ENCODE measurements at regions not wholly inside any gene's neighbourhood (a gene's known extent, or its start where the extent isn't known, plus 50 kb on each side); places are given as distances from the start of the nearest gene placed in this dataset.

DNA sequence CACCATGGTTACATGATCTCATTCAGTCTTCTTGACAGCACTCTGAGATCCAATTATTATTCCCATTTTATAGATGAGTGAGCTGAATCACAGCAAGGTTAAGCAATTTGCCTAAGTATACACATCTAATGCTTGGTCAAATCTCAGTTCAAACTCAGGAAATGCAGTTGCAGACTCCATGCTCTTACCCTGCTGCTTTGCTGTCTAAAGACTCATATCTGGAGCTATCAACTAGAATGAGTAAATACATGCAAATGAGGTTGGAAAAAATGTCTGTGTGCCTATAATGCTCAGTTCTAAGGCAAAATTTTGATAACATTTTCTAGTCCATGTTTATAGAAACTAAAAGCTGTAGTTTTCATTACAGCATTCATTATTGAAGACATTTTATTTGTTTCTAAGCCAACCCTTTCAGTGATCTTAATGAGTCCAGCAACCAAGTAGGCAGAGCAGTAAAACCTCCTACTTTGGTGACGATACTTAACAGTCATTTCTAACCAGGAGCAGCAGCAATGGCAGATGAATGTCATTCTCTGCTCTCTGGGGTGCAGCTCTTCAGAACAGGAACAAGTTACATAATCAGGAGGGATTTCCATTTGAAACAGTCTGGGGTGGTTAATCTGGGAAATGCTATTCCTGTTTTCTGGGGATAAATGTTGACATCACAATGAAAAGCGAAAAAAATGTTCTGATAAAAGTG, 396.8 kb upstream of the UBE2E3 start:
- no peak for TF ChIP-seq POLR2AphosphoS5 (IDR thresholded peaks at IDR 0.05)
- TF ChIP-seq, protein P1, sequence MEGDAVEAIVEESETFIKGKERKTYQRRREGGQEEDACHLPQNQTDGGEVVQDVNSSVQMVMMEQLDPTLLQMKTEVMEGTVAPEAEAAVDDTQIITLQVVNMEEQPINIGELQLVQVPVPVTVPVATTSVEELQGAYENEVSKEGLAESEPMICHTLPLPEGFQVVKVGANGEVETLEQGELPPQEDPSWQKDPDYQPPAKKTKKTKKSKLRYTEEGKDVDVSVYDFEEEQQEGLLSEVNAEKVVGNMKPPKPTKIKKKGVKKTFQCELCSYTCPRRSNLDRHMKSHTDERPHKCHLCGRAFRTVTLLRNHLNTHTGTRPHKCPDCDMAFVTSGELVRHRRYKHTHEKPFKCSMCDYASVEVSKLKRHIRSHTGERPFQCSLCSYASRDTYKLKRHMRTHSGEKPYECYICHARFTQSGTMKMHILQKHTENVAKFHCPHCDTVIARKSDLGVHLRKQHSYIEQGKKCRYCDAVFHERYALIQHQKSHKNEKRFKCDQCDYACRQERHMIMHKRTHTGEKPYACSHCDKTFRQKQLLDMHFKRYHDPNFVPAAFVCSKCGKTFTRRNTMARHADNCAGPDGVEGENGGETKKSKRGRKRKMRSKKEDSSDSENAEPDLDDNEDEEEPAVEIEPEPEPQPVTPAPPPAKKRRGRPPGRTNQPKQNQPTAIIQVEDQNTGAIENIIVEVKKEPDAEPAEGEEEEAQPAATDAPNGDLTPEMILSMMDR (IDR thresholded peaks at IDR 0.05): no peak
- TF ChIP-seq POLR2A (IDR thresholded peaks at IDR 0.05): no peak
- TF ChIP-seq EP300 (IDR thresholded peaks at IDR 0.05): no peak
- intact Hi-C loops (cut with DNase I; ENCODE audit: low total_unique reads): no loop called here

DNA sequence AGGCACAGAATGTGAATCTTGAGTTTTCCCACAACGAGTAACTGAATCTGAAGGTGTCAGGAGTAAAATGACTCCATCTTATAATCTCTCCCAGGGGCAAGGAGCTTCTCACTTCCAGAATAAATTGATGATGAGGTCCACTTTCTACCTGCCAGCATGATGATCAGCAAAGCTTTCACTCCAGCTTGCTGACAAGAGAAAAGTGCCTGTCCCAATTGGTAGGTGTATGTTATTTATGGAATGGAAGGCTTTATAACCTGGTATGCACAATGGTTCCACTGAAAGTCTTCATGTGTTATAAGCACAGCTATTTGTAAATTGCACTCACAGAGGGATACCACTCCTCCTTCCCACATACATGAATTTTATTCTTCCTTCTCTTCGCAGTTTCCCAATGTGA, 401.0 kb upstream of the UBE2E3 start:
- H3K4me3 ChIP-seq: no peak overlapping the region
- intact Hi-C loops (cut with DNase I; ENCODE audit: low total_unique reads): no loop called here
- 73 to 90% (median 80%) methylated on average over 2 of the region's 2 CpGs for WGBS, 5 donors
- no peaks in the 10 kb centered on the region for H3K4me1 ChIP-seq
- no peak for TF ChIP-seq EP300 (IDR thresholded peaks at IDR 0.05)
- TF ChIP-seq POLR2AphosphoS5 (IDR thresholded peaks at IDR 0.05): no peak
- TF ChIP-seq, protein P1 (IDR thresholded peaks at IDR 0.05): no peak
- no peak for TF ChIP-seq POLR2A (IDR thresholded peaks at IDR 0.05)
- H3K36me3 ChIP-seq: no peaks in the 10 kb centered on the region
- no peaks in the 10 kb centered on the region for H3K9me3 ChIP-seq
- no peaks in the 10 kb centered on the region for H3K27me3 ChIP-seq
- H3K27ac ChIP-seq: no peak overlapping the region
- DNase-seq: no peak

More for the DNA sequence above, 396.8 kb upstream of the UBE2E3 start:
- WGBS, 5 donors: 68 to 87% (median 85%) methylated on average over 2 of the region's 2 CpGs
- Histone ChIP-seq H3K27ac (no peak overlapping the region), H3K4me1 (no peaks in the 10 kb centered on the region), H3K36me3 (no peaks in the 10 kb centered on the region), H3K4me3 (no peak overlapping the region), H3K27me3 (no peaks in the 10 kb centered on the region), H3K9me3 (no peaks in the 10 kb centered on the region)
- DNase-seq: no peak

DNA sequence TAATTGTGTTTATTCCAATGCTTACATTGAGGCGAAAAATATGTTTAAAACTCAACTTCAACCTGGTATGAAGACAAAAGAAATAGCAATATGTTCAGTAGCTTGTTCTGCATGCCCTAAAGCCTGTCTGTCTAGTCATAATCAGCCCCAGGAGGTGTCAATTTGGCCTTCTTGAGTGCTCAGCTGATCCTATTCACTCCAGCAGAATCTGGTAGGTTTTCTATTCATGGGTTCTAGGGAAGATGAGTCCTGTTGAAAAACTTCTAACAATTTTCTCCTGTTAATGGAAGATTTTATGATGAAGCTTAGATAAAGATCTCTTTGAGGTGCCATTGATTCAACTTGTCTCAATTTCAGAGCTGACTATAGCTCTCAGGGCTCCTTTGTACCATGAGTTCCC, 402.0 kb upstream of the UBE2E3 start:
- 89 to 98% (median 92%) methylated on average over 1 of the region's 1 CpG for WGBS, 5 donors
- TF ChIP-seq POLR2AphosphoS5 (IDR thresholded peaks at IDR 0.05) (no peak), POLR2A (IDR thresholded peaks at IDR 0.05) (no peak), EP300 (IDR thresholded peaks at IDR 0.05) (no peak)
- TF ChIP-seq, protein P1 (IDR thresholded peaks at IDR 0.05): no peak

DNA sequence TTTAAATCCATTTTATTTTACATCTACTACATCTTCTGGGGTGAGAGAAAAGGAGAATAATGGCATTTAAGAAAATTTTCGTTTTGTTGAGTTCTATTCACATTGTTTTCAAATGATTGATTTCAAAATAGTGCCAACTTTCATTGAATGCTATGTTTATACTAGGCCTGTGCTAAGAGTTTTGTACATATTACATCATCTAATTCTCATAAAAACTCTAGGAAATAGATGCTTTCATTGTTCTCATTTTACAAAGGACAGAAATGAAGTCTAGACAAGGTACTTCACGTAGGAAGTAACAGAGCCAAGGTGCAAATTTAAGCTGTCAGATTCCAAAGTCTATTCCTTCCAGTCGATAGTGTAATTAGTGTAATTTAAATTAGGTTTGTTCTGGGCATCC, 402.8 kb upstream of the UBE2E3 start:
- Histone ChIP-seq H3K4me1 (no peaks in the 10 kb centered on the region), H3K4me3 (no peak overlapping the region), H3K36me3 (no peaks in the 10 kb centered on the region), H3K27ac (no peak overlapping the region), H3K9me3 (no peaks in the 10 kb centered on the region), H3K27me3 (no peaks in the 10 kb centered on the region)
- DNase-seq: peak in 1 of 2 donors; percentile 14
- 38 to 58% (median 43%) methylated on average over 3 of the region's 3 CpGs for WGBS, 5 donors
- intact Hi-C loops (cut with DNase I; ENCODE audit: low total_unique reads): no loop called here
- TF ChIP-seq EP300 (IDR thresholded peaks at IDR 0.05) (no peak), POLR2A (IDR thresholded peaks at IDR 0.05) (no peak), POLR2AphosphoS5 (IDR thresholded peaks at IDR 0.05) (no peak)
- TF ChIP-seq, protein P1 (IDR thresholded peaks at IDR 0.05): no peak

More for the DNA sequence above, 402.0 kb upstream of the UBE2E3 start:
- no peaks in the 10 kb centered on the region for H3K36me3 ChIP-seq
- no peaks in the 10 kb centered on the region for H3K27me3 ChIP-seq
- no peak for DNase-seq
- H3K9me3 ChIP-seq: no peaks in the 10 kb centered on the region
- no peak overlapping the region for H3K4me3 ChIP-seq
- intact Hi-C loops (cut with DNase I; ENCODE audit: low total_unique reads): no loop called here
- H3K27ac ChIP-seq: no peak overlapping the region
- no peaks in the 10 kb centered on the region for H3K4me1 ChIP-seq
